ENCODE measurements at regions not wholly inside any gene's neighbourhood (a gene's known extent, or its start where the extent isn't known, plus 50 kb on each side); places are given as distances from the start of the nearest gene placed in this dataset.

- ATAC-seq (no peak), DNase-seq (peak in 2 of 10 donors; percentile 2 to 12)
- no peaks in the 10 kb centered on the region for H3K36me3 Mint-ChIP-seq
- peaks cover 0 to 2% (median 0%) of the 10 kb centered on the region in 9 donors for H3K9me3 Mint-ChIP-seq
- POLR2A ChIA-PET: no interaction called here
- H3K4me3 Mint-ChIP-seq: no peak overlapping the region
- H3K4me1 Mint-ChIP-seq: no peaks in the 10 kb centered on the region
- H3K27me3 Mint-ChIP-seq: peaks cover 0 to 9% (median 2%) of the 10 kb centered on the region in 5 donors
- no peak overlapping the region for H3K27ac Mint-ChIP-seq
Observed at GRCh38 chrX:30504309-30504708, 73.3 kb downstream of the TASL start.

GRCh38 chrX:30495468-30495867 lies 82.1 kb downstream of the TASL start:
- ATAC-seq (no peak), DNase-seq (no peak)
- Mint-ChIP-seq H3K4me3 (no peak overlapping the region), H3K36me3 (no peaks in the 10 kb centered on the region), H3K27ac (no peak overlapping the region), H3K4me1 (no peaks in the 10 kb centered on the region), H3K27me3 (peaks cover 0 to 1% (median 0%) of the 10 kb centered on the region in 5 donors), H3K9me3 (peaks cover 0 to 2% (median 0%) of the 10 kb centered on the region in 9 donors)
- POLR2A ChIA-PET: no interaction called here

- POLR2A ChIA-PET: no interaction called here
- Mint-ChIP-seq H3K4me1 (no peaks in the 10 kb centered on the region), H3K36me3 (no peaks in the 10 kb centered on the region), H3K4me3 (no peak overlapping the region), H3K9me3 (no peaks in the 10 kb centered on the region), H3K27ac (no peak overlapping the region), H3K27me3 (peaks cover 0 to 1% (median 0%) of the 10 kb centered on the region in 5 donors)
- ATAC-seq (no peak), DNase-seq (no peak)
Observed at GRCh38 chrX:30493348-30493747, 84.2 kb downstream of the TASL start.

- Mint-ChIP-seq H3K27ac (no peak overlapping the region), H3K36me3 (peaks cover 0 to 5% (median 0%) of the 10 kb centered on the region in 3 donors), H3K9me3 (peaks cover 0 to 3% (median 0%) of the 10 kb centered on the region in 9 donors), H3K4me1 (no peaks in the 10 kb centered on the region), H3K27me3 (peaks cover 0 to 1% (median 0%) of the 10 kb centered on the region in 5 donors), H3K4me3 (no peak overlapping the region)
- DNase-seq (no peak), ATAC-seq (no peak)
- POLR2A ChIA-PET: no interaction called here
Observed at GRCh38 chrX:30489323-30489722, 88.2 kb downstream of the TASL start.

GRCh38 chrX:30488092-30488491 lies 89.5 kb downstream of the TASL start:
- H3K27ac Mint-ChIP-seq: no peak overlapping the region
- H3K27me3 Mint-ChIP-seq: peaks cover 0 to 1% (median 0%) of the 10 kb centered on the region in 5 donors
- POLR2A ChIA-PET: no interaction called here
- peaks cover 0 to 5% (median 0%) of the 10 kb centered on the region in 3 donors for H3K36me3 Mint-ChIP-seq
- no peak for ATAC-seq
- H3K9me3 Mint-ChIP-seq: peaks cover 0 to 3% (median 0%) of the 10 kb centered on the region in 9 donors
- no peak overlapping the region for H3K4me3 Mint-ChIP-seq
- no peak for DNase-seq
- H3K4me1 Mint-ChIP-seq: no peaks in the 10 kb centered on the region

- DNase-seq (no peak), ATAC-seq (no peak)
- Mint-ChIP-seq H3K4me1 (no peaks in the 10 kb centered on the region), H3K27ac (no peak overlapping the region), H3K27me3 (no peaks in the 10 kb centered on the region), H3K36me3 (peaks cover 0 to 5% (median 0%) of the 10 kb centered on the region in 3 donors), H3K4me3 (no peak overlapping the region), H3K9me3 (peaks cover 0 to 3% (median 0%) of the 10 kb centered on the region in 9 donors)
- POLR2A ChIA-PET: no interaction called here
Observed at GRCh38 chrX:30483996-30484395, 93.6 kb downstream of the TASL start.

GRCh38 chrX:30468471-30468870 lies 109.1 kb downstream of the TASL start:
- H3K27ac Mint-ChIP-seq: no peak overlapping the region
- no peaks in the 10 kb centered on the region for H3K4me1 Mint-ChIP-seq
- peaks cover 0 to 4% (median 3%) of the 10 kb centered on the region in 5 donors for H3K27me3 Mint-ChIP-seq

More at GRCh38 chrX:30468471-30468870, 109.1 kb downstream of the TASL start:
- POLR2A ChIA-PET: no interaction called here
- Mint-ChIP-seq H3K4me3 (no peak overlapping the region), H3K36me3 (peaks cover 0 to 6% (median 0%) of the 10 kb centered on the region in 3 donors), H3K9me3 (peaks cover 0 to 4% (median 0%) of the 10 kb centered on the region in 9 donors)
- DNase-seq: no peak
- ATAC-seq: no peak

Measured in naive thymus-derived CD8-positive, alpha-beta T cell (primary cell).